ENCODE measurements at regions not wholly inside any gene's neighbourhood (a gene's known extent, or its start where the extent isn't known, plus 50 kb on each side); places are given as distances from the start of the nearest gene placed in this dataset.

- TF ChIP-seq POLR2A (IDR thresholded peaks at IDR 0.05) = no peak
- no peak for TF ChIP-seq CTCF (IDR thresholded peaks at IDR 0.05)
These were observed 75.5 kb upstream of the SPTBN1 start for GRCh38 chr2:54380670-54381069.
